Endodermal cell (in vitro differentiated cells): ENCODE measurements at regions not wholly inside any gene's neighbourhood (a gene's known extent, or its start where the extent isn't known, plus 50 kb on each side); places are given as distances from the start of the nearest gene placed in this dataset.

Experiments
- DNase-seq: peaks from one replicate; pipeline ENCODE4 v3.0.0-alpha.2; 2017
- H3K27ac ChIP-seq: 2 replicates; pipeline ENCODE4 v1.5.1; 2013; ENCODE audit warnings: mild to moderate bottlenecking, low read depth, low read length, moderate library complexity
- H3K27me3 ChIP-seq: 2 replicates; pipeline ENCODE4 v1.6.1; 2013; ENCODE audit warnings: mild to moderate bottlenecking, low read length, moderate library complexity; ENCODE audit not compliant: insufficient read depth, control insufficient read depth, poor library complexity, severe bottlenecking
- H3K36me3 ChIP-seq: 2 replicates; pipeline ENCODE4 v1.7.0; 2013; ENCODE audit warnings: mild to moderate bottlenecking, low read length, moderate library complexity; ENCODE audit not compliant: control insufficient read depth, insufficient read depth
- H3K4me1 ChIP-seq: one replicate; pipeline ENCODE4 v1.7.0; 2013; ENCODE audit warnings: low read length; ENCODE audit not compliant: control insufficient read depth, insufficient read depth
- H3K4me3 ChIP-seq: 2 replicates; pipeline ENCODE4 v1.5.1; 2013; ENCODE audit warnings: mild to moderate bottlenecking, low read length, moderate library complexity
- H3K9ac ChIP-seq: 2 replicates; pipeline ENCODE4 v1.6.1; 2013; ENCODE audit warnings: mild to moderate bottlenecking, low read length, moderate library complexity; ENCODE audit not compliant: poor library complexity, severe bottlenecking; ENCODE audit errors: extremely low read depth
- H3K9me3 ChIP-seq: 2 replicates; pipeline ENCODE4 v1.6.1; 2013; ENCODE audit warnings: mild to moderate bottlenecking, low read length, moderate library complexity; ENCODE audit not compliant: control insufficient read depth
- H3K27ac Mint-ChIP-seq: 2 replicates; pipeline ENCODE4 v1.8.0; 2020; ENCODE audit warnings: mixed read lengths
- H3K27me3 Mint-ChIP-seq: 2 replicates; pipeline ENCODE4 v1.8.0; 2021; ENCODE audit warnings: mild to moderate bottlenecking, mixed read lengths; ENCODE audit not compliant: insufficient read depth
- H3K36me3 Mint-ChIP-seq: 2 replicates; pipeline ENCODE4 v1.8.0; 2020; ENCODE audit warnings: low read depth, mixed read lengths
- H3K4me1 Mint-ChIP-seq: 2 replicates; pipeline ENCODE4 v1.8.0; 2020; ENCODE audit warnings: mixed read lengths
- H3K4me3 Mint-ChIP-seq: 2 replicates; pipeline ENCODE4 v1.8.0; 2020; ENCODE audit warnings: mild to moderate bottlenecking, moderate library complexity, mixed read lengths
- H3K9me3 Mint-ChIP-seq: 2 replicates; pipeline ENCODE4 v1.8.0; 2020; ENCODE audit warnings: mild to moderate bottlenecking, mixed read lengths
- WGBS, 2 experiments: methylation state at CpG; one replicate each; pipeline versions ENCODE4 v1.1.5 to v1.1.7; 2013; ENCODE audit warnings: missing lambda C conversion rate in 2 of 2, mixed read lengths in 1 of 2; ENCODE audit not compliant: insufficient coverage in 1 of 2, insufficient read length in 1 of 2; 5-methylcytosine and 5-hydroxymethylcytosine counted together
- TF ChIP-seq, protein P1 (sequence below): fragments of 200-600 bp; sonication (generic); conservative IDR thresholded peaks from 2 replicates; pipeline ENCODE4 v1.5.0; 2021; ENCODE audit warnings: antibody characterized with exemption, mild to moderate bottlenecking

DNA sequence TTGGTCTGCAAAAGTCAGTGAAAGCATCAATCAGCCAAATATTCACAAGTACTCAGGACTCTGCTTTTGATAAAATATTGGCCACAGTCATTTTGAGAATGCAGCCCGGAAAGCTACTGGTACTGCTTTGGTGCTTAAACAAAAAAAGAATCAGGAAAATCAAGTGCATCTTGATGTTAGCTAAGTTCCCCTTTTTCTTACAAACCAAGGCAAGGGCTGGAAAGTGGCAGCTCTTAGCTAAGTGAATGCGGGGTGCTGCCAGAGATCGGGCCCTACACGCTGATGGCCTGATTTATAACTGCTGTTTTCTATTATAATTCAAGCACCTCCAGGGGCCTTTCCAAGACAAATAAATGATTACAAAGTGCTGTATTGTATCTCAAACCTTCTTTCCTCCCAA, 136.8 kb upstream of the MGMT start:
- TF ChIP-seq, protein P1, sequence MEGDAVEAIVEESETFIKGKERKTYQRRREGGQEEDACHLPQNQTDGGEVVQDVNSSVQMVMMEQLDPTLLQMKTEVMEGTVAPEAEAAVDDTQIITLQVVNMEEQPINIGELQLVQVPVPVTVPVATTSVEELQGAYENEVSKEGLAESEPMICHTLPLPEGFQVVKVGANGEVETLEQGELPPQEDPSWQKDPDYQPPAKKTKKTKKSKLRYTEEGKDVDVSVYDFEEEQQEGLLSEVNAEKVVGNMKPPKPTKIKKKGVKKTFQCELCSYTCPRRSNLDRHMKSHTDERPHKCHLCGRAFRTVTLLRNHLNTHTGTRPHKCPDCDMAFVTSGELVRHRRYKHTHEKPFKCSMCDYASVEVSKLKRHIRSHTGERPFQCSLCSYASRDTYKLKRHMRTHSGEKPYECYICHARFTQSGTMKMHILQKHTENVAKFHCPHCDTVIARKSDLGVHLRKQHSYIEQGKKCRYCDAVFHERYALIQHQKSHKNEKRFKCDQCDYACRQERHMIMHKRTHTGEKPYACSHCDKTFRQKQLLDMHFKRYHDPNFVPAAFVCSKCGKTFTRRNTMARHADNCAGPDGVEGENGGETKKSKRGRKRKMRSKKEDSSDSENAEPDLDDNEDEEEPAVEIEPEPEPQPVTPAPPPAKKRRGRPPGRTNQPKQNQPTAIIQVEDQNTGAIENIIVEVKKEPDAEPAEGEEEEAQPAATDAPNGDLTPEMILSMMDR: no peak
- H3K27ac ChIP-seq: no peak overlapping the region
- H3K27me3 ChIP-seq: no peaks in the 10 kb centered on the region
- no peaks in the 10 kb centered on the region for H3K27me3 Mint-ChIP-seq
- H3K9me3 Mint-ChIP-seq: no peaks in the 10 kb centered on the region
- H3K4me3 ChIP-seq: no peak overlapping the region
- H3K36me3 ChIP-seq: no peaks in the 10 kb centered on the region
- H3K9me3 ChIP-seq: no peaks in the 10 kb centered on the region
- DNase-seq: no peak
- WGBS, 2 experiments: 89 to 95% methylated on average over 4 of the region's 4 CpGs
- H3K4me1 ChIP-seq: no peaks in the 10 kb centered on the region
- no peaks in the 10 kb centered on the region for H3K36me3 Mint-ChIP-seq
- no peak overlapping the region for H3K27ac Mint-ChIP-seq
- H3K4me1 Mint-ChIP-seq: no peaks in the 10 kb centered on the region
- H3K4me3 Mint-ChIP-seq: no peak overlapping the region
- H3K9ac ChIP-seq: no peak overlapping the region

DNA sequence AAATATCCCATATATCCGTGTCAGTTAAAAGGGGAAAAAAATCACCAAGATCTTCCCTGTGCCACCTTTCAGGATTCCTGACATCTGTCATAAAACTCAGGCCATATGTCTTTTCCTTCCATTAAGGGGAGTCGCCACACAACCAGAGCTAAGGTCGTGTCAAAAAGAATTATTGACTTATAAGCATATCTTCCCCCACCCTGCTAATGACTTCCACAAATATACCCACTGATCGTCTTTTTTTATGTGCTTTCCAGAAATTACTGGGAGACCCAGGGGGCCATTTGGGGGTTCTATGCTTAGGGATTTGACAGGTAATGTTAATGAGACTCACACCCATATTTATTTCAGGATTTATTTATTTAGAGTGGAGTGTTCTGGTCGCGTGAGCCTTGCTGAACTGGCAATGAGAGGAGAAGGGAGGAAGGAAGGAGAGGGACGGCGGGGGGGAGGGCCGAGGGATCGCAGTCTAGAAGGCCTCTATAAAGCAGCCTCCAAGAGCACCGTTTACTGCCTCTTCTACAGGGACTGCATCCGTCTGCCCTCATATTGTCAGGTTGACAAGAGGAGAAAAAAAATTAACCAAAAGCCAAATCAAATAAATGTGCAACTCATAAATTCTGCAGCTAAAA, 135.7 kb upstream of the MGMT start:
- no peaks in the 10 kb centered on the region for H3K9me3 Mint-ChIP-seq
- H3K9ac ChIP-seq: no peak overlapping the region
- H3K4me3 ChIP-seq: no peak overlapping the region
- no peak overlapping the region for H3K27ac ChIP-seq
- H3K27me3 Mint-ChIP-seq: no peaks in the 10 kb centered on the region
- no peaks in the 10 kb centered on the region for H3K27me3 ChIP-seq
- TF ChIP-seq, protein P1: no peak
- H3K36me3 ChIP-seq: no peaks in the 10 kb centered on the region
- no peak for DNase-seq
- WGBS, 2 experiments: 91 to 100% methylated on average over 9 to 12 of the region's 12 CpGs
- H3K4me3 Mint-ChIP-seq: no peak overlapping the region
- no peaks in the 10 kb centered on the region for H3K4me1 Mint-ChIP-seq
- no peaks in the 10 kb centered on the region for H3K9me3 ChIP-seq
- no peak overlapping the region for H3K27ac Mint-ChIP-seq
- H3K36me3 Mint-ChIP-seq: no peaks in the 10 kb centered on the region
- no peaks in the 10 kb centered on the region for H3K4me1 ChIP-seq

DNA sequence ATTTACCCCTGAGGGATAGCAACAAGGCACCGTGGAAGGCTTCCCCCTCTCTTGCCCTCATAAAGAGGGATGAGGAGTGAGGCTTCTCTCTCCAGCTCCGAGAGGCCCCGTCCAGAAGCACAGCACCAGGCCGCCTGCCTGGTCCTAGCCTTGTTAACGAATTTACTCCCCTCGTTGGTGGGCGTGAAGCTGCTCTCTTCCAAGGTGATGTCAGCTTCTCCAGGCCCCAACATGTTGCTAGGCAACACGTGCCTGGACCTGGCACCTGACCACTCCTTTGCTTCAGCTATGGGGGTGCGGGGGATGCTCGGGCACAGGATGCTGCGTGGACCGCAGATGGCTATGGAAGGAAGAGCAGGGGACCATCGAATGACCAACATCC, 135.2 kb upstream of the MGMT start:
- Mint-ChIP-seq H3K36me3 (no peaks in the 10 kb centered on the region), H3K4me3 (no peak overlapping the region), H3K27me3 (no peaks in the 10 kb centered on the region), H3K4me1 (no peaks in the 10 kb centered on the region), H3K9me3 (no peaks in the 10 kb centered on the region), H3K27ac (no peak overlapping the region)
- TF ChIP-seq, protein P1: no peak
- Histone ChIP-seq H3K27me3 (no peaks in the 10 kb centered on the region), H3K9me3 (no peaks in the 10 kb centered on the region), H3K27ac (no peak overlapping the region), H3K36me3 (no peaks in the 10 kb centered on the region), H3K4me1 (no peaks in the 10 kb centered on the region), H3K9ac (no peak overlapping the region), H3K4me3 (no peak overlapping the region)
- DNase-seq: no peak
- WGBS, 2 experiments: 86 to 100% methylated on average over 2 to 13 of the region's 13 CpGs
